WERI-Rb-1 (cell line): ENCODE measurements at regions not wholly inside any gene's neighbourhood (a gene's known extent, or its start where the extent isn't known, plus 50 kb on each side); places are given as distances from the start of the nearest gene placed in this dataset.

Experiments used
- DNase-seq: peaks from one replicate; pipeline ENCODE4 v3.0.0-alpha.2; 2020
- H3K27ac ChIP-seq: fragments of 250-450 bp; sonication (Bioruptor Pico); 2 replicates; pipeline ENCODE4 v1.5.1; 2020; ENCODE audit warnings: mild to moderate bottlenecking, moderate library complexity
- H3K27me3 ChIP-seq: fragments of 250-450 bp; sonication (Bioruptor Pico); 2 replicates; pipeline ENCODE4 v1.5.1; 2021; ENCODE audit warnings: mild to moderate bottlenecking, low read depth, moderate library complexity; ENCODE audit not compliant: insufficient read depth, severe bottlenecking
- H3K36me3 ChIP-seq: fragments of 250-450 bp; sonication (Bioruptor Pico); 2 replicates; pipeline ENCODE4 v1.5.1; 2020; ENCODE audit warnings: mild to moderate bottlenecking, moderate library complexity
- H3K4me3 ChIP-seq: 2 replicates; pipeline ENCODE4 v1.5.1; 2011; ENCODE audit warnings: low read depth, mild to moderate bottlenecking, control low read depth, low read length
- H3K9me3 ChIP-seq: fragments of 250-450 bp; sonication (Bioruptor Pico); 2 replicates; pipeline ENCODE4 v1.5.1; 2021; ENCODE audit warnings: mild to moderate bottlenecking, moderate library complexity; ENCODE audit not compliant: severe bottlenecking
- CTCF ChIP-seq: IDR thresholded peaks from 2 replicates; pipeline ENCODE4 v1.5.1; 2011; ENCODE audit warnings: low read depth, mild to moderate bottlenecking, control low read depth, inconsistent platforms, low read length

- H3K27me3 ChIP-seq, result no peaks in the 10 kb centered on the region
- TF ChIP-seq CTCF, result no peak
- no peaks in the 10 kb centered on the region for H3K36me3 ChIP-seq
- no peak overlapping the region for H3K27ac ChIP-seq
- no peak for DNase-seq
- H3K4me3 ChIP-seq, result no peak overlapping the region
- no peaks in the 10 kb centered on the region for H3K9me3 ChIP-seq
Measured at GRCh38 chr18:68256418-68257067, 458.4 kb downstream of the TMX3 start.

GRCh38 chr18:68244786-68245185, 470.1 kb downstream of the TMX3 start:
- Histone ChIP-seq H3K27me3 (no peaks in the 10 kb centered on the region), H3K27ac (no peak overlapping the region), H3K4me3 (no peak overlapping the region), H3K36me3 (no peaks in the 10 kb centered on the region), H3K9me3 (no peaks in the 10 kb centered on the region)
- no peak for TF ChIP-seq CTCF
- no peak for DNase-seq

DNA sequence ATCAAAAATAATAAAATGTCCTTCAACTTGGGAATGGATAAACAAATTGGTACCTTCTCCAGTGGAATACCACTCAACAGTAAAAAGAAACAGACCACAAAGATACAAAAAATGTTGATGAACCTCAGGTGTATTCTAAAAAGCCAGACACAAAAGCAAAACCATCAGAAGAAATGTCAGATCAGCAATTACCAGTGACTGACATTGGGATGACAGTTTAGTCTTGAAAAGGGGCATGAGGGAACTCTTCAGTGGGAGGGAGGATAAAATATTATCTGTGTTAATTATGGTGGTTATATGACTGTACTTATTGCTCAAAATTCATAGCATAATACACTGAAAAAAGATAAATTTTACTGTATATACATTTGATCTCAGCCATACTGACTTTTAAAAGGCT, 473.0 kb downstream of the TMX3 start:
- no peaks in the 10 kb centered on the region for H3K36me3 ChIP-seq
- TF ChIP-seq CTCF, result no peak
- no peaks in the 10 kb centered on the region for H3K27me3 ChIP-seq
- DNase-seq, result no peak
- no peaks in the 10 kb centered on the region for H3K9me3 ChIP-seq
- no peak overlapping the region for H3K4me3 ChIP-seq
- H3K27ac ChIP-seq, result no peak overlapping the region

DNA sequence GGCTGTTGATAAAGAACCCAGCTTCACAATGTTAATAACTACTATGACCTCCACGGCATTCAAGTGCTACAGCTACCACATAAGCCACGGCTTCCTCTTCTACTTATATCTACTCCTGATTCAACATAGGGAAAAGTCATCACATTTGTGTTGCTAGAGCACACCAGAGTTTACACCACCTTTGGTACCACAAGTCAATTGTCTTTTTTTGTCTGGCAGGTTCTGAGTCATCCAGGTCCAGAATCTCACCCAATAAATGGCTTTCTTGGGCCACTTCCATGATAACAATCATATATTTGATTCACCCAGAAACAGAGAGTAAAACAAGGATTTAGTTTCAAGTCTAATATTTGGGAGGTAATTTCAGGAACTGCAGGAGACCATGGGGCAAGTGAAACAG, 480.2 kb downstream of the TMX3 start:
- Histone ChIP-seq H3K4me3 (no peak overlapping the region), H3K9me3 (no peaks in the 10 kb centered on the region), H3K36me3 (no peaks in the 10 kb centered on the region), H3K27me3 (no peaks in the 10 kb centered on the region), H3K27ac (no peak overlapping the region)
- no peak for DNase-seq
- no peak for TF ChIP-seq CTCF

DNA sequence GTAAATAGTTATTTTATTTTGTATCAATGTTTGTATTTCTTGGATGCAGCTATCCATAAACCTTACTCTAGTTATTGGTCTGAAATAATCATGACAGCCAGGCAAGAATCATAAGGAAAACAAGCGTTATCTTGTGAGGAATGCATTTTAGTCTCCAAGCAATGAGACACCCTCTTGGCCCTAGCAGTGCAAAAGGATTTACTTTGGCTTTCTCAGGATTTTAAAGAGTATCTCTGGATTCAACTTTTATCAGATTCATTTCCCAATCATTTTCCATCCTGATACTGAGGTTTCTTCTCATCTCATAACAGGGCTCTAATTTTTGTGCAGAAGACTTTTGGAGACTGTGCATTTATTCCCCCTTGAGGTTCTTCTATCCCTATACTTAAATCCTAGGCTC, 480.8 kb downstream of the TMX3 start:
- Histone ChIP-seq H3K27ac (no peak overlapping the region), H3K36me3 (no peaks in the 10 kb centered on the region), H3K27me3 (no peaks in the 10 kb centered on the region), H3K9me3 (no peaks in the 10 kb centered on the region), H3K4me3 (no peak overlapping the region)
- no peak for TF ChIP-seq CTCF
- DNase-seq, result no peak

DNA sequence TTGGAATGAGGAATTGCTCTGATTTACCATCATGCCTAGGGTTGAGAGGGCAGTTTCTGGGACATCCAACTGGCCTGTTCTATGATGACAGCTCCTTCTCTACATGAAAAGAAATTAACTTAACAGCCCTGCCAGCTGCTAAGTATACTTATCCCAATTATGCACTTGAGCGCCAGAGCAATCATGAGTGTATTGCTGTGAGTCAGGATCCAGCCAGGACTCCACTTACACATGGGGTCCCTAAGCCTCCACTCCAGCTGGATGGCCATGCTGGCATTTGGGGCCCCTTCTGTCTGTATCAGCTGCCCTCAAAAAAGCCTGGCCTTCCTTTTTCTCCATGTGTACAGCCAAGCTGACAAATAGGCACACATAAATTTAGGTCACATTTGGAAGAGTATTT, 481.9 kb downstream of the TMX3 start:
- Histone ChIP-seq H3K4me3 (no peak overlapping the region), H3K27me3 (no peaks in the 10 kb centered on the region), H3K36me3 (no peaks in the 10 kb centered on the region), H3K9me3 (no peaks in the 10 kb centered on the region), H3K27ac (no peak overlapping the region)
- no peak for TF ChIP-seq CTCF
- peak; percentile 6 for DNase-seq
